Neural crest cell (in vitro differentiated cells): ENCODE measurements at regions not wholly inside any gene's neighbourhood (a gene's known extent, or its start where the extent isn't known, plus 50 kb on each side); places are given as distances from the start of the nearest gene placed in this dataset.

ENCODE experiments used
- DNase-seq: peaks from one replicate; pipeline ENCODE4 v3.0.0; 2021; ENCODE audit warnings: low read depth, mixed read lengths, low spot score
- H3K27ac Mint-ChIP-seq: one replicate; pipeline ENCODE4 v1.8.0; 2021; ENCODE audit warnings: mild to moderate bottlenecking, mixed read lengths; ENCODE audit not compliant: unreplicated experiment
- H3K27me3 Mint-ChIP-seq: 2 replicates; pipeline ENCODE4 v1.8.0; 2021; ENCODE audit warnings: low read depth, mild to moderate bottlenecking, mixed read lengths
- H3K36me3 Mint-ChIP-seq: 2 replicates; pipeline ENCODE4 v1.8.0; 2021; ENCODE audit warnings: low read depth, mild to moderate bottlenecking, mixed read lengths
- H3K4me1 Mint-ChIP-seq: 2 replicates; pipeline ENCODE4 v1.8.0; 2021; ENCODE audit warnings: mixed read lengths
- H3K4me3 Mint-ChIP-seq: one replicate; pipeline ENCODE4 v1.8.0; 2021; ENCODE audit warnings: mild to moderate bottlenecking, mixed read lengths
- H3K9me3 Mint-ChIP-seq: 2 replicates; pipeline ENCODE4 v1.8.0; 2021; ENCODE audit warnings: mixed read lengths
- TF ChIP-seq, protein P1 (sequence below): fragments of 200-600 bp; sonication (generic); conservative IDR thresholded peaks from 2 replicates; pipeline ENCODE4 v1.5.0; 2021; ENCODE audit warnings: antibody characterized with exemption, mild to moderate bottlenecking

DNA sequence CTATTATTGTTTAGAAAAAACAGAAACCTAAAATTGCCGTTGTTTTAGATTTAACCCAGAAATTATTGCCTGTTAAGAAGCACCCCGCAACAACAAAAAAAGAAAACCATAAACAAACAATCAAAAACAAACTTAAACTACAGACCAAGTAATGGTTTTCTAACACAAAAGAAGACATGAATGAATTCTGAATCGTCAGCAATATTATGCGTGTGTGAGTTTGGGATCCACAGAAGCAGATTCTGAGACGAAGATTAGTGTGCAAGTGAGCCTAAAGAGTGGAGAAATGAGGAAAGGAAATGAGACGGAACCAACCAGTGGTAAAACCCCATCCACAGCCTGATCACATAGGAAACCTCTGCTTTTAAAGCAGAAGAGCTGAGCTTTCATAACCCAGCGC is 1514.9 kb upstream of the PIK3C3 start:
- H3K4me1 Mint-ChIP-seq: no peaks in the 10 kb centered on the region
- no peak overlapping the region for H3K4me3 Mint-ChIP-seq
- TF ChIP-seq, protein P1, sequence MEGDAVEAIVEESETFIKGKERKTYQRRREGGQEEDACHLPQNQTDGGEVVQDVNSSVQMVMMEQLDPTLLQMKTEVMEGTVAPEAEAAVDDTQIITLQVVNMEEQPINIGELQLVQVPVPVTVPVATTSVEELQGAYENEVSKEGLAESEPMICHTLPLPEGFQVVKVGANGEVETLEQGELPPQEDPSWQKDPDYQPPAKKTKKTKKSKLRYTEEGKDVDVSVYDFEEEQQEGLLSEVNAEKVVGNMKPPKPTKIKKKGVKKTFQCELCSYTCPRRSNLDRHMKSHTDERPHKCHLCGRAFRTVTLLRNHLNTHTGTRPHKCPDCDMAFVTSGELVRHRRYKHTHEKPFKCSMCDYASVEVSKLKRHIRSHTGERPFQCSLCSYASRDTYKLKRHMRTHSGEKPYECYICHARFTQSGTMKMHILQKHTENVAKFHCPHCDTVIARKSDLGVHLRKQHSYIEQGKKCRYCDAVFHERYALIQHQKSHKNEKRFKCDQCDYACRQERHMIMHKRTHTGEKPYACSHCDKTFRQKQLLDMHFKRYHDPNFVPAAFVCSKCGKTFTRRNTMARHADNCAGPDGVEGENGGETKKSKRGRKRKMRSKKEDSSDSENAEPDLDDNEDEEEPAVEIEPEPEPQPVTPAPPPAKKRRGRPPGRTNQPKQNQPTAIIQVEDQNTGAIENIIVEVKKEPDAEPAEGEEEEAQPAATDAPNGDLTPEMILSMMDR: no peak
- DNase-seq: no peak
- peaks cover 3% of the 10 kb centered on the region for H3K9me3 Mint-ChIP-seq
- no peaks in the 10 kb centered on the region for H3K27me3 Mint-ChIP-seq
- H3K36me3 Mint-ChIP-seq: no peaks in the 10 kb centered on the region
- no peak overlapping the region for H3K27ac Mint-ChIP-seq

DNA sequence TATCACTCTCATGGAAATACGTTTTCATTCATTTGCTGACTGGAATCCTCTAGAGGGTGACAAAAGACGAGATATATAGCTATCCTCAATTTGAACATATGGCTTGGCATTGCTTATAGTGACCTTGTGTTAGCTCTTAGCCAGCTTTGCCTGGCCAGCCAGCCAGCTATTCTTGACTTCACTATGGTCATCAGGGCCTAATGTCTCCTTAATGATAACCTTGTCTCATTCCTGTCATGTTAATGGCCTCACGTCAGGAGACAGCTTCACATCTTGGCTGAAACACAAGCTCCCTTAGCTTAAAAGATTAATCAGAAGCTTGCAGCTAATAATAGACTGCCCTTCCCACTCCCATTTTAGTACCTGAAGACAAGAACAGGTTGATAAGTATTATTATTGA is 1517.5 kb upstream of the PIK3C3 start:
- Mint-ChIP-seq H3K27me3 (no peaks in the 10 kb centered on the region), H3K9me3 (peaks cover 3% of the 10 kb centered on the region), H3K4me1 (peaks cover 5% of the 10 kb centered on the region), H3K36me3 (no peaks in the 10 kb centered on the region), H3K4me3 (no peak overlapping the region), H3K27ac (no peak overlapping the region)
- DNase-seq: no peak
- TF ChIP-seq, protein P1: no peak

DNA sequence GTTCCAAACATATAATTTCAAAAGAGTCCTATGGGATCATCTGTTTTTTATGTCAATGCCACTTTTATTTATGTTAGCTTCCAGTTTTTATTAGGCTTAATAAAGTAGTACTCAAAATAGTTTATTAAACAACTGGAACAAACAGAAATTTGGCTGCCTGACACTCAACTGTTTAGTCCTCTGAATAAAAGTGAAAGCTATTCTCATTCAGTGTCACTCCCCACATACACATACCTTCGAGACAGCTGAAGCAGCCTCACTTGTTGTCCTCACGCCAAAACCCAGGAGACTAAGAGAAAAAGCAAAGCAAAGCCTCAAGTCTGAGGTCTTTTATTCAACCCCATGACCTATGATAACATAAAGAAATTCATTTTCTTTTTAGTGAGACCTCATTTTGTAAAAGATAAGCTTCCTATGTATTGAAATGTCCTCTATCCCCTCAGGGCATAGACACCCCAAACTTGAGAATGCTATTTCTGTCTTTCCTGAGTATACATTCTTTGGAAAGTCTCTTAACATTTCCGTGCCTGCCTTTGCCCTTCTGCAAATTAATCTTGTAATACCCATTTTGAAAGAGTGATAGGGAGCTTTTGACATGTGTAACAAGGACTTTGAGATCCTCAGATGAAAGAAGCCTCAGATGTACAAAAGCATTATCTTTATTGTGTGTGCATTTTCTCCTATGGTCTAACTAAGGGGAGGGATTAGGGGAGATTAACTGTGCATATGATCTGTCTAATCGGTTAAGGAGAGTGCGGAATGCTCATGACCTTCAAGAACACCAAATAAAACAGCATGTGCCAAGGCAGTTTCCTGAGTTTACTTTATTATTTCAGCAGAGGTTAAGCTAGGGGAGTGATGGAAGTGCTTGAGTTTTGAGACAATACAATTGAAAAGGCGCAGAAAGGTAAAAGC is 1523.7 kb upstream of the PIK3C3 start:
- no peak overlapping the region for H3K27ac Mint-ChIP-seq
- H3K9me3 Mint-ChIP-seq: no peaks in the 10 kb centered on the region
- H3K4me3 Mint-ChIP-seq: no peak overlapping the region
- H3K36me3 Mint-ChIP-seq: no peaks in the 10 kb centered on the region
- DNase-seq: no peak
- TF ChIP-seq, protein P1: no peak
- H3K4me1 Mint-ChIP-seq: peaks cover 13% of the 10 kb centered on the region
- no peaks in the 10 kb centered on the region for H3K27me3 Mint-ChIP-seq

DNA sequence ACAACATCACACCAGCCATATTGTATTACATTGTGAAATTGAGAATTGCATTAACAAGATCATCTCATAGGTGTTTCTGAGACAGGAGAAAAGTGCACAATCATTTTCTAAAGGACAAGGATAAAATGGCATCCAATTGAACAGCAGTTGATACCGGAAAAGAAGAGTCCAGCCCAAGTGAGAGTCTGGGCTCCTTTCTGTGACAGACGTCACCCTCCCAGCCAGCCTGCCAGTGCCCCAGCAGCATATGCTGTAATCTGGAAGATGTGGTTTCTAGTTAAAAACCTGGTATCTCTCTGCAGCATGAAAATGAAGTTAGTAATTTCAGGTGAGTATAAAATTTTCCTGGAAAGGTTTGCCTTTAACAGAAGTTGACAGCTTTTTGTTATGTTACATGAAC is 1531.7 kb upstream of the PIK3C3 start:
- no peak overlapping the region for H3K4me3 Mint-ChIP-seq
- H3K27ac Mint-ChIP-seq: no peak overlapping the region
- no peaks in the 10 kb centered on the region for H3K4me1 Mint-ChIP-seq
- H3K27me3 Mint-ChIP-seq: no peaks in the 10 kb centered on the region
- H3K9me3 Mint-ChIP-seq: peaks cover 2% of the 10 kb centered on the region
- H3K36me3 Mint-ChIP-seq: no peaks in the 10 kb centered on the region
- TF ChIP-seq, protein P1: no peak
- DNase-seq: no peak

DNA sequence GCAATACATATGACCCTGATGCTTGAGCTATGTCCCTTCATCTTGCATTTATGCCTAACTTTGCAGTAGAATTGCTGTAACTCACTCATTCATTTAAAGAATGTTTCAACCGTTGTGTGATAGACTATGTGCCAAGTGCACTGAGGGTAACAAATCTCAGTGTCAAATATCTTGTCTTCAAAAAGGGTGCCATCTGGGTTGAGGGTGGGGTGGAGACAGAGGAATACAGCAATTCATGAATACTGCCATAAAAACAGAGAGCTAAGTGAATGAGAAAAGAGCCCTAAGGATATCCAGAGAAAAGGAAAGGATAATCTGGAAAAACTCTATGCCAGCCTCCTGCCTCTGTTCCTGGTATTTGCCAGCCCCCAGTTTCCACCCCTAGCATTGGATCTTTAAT is 1534.4 kb upstream of the PIK3C3 start:
- H3K27me3 Mint-ChIP-seq: no peaks in the 10 kb centered on the region
- no peak overlapping the region for H3K4me3 Mint-ChIP-seq
- no peaks in the 10 kb centered on the region for H3K4me1 Mint-ChIP-seq
- no peaks in the 10 kb centered on the region for H3K36me3 Mint-ChIP-seq
- no peak for DNase-seq
- no peak overlapping the region for H3K27ac Mint-ChIP-seq
- TF ChIP-seq, protein P1: no peak
- peaks cover 2% of the 10 kb centered on the region for H3K9me3 Mint-ChIP-seq
